Pancreas (tissue), 10 donors: ENCODE measurements at regions not wholly inside any gene's neighbourhood (a gene's known extent, or its start where the extent isn't known, plus 50 kb on each side); places are given as distances from the start of the nearest gene placed in this dataset.

ENCODE experiments used
- ATAC-seq, 4 donors: fragments of 200-7000 bp; cut with Tn5 transposase; one replicate each; pipeline versions ENCODE4 v1.8.0 to v1.9.1; 2020; ENCODE audit warnings: mild to moderate bottlenecking in 4 of 4, moderate library complexity in 4 of 4
- DNase-seq, 6 donors: peaks; one replicate each; pipeline ENCODE4 v3.0.0-alpha.2; 2020
- FAIRE-seq: peaks from 2 replicates; lab custom pipeline; 2012; peaks lifted over from hg19 to GRCh38; lab: Jason Lieb, UNC
- H3K27ac ChIP-seq, 4 donors: fragments of 200-600 bp; sonication (generic); 1 replicate in 3 of 4; 2 replicates in 1 of 4; pipeline versions ENCODE4 v1.5.0 to v1.8.0; 2020
- H3K27me3 ChIP-seq, 4 donors: fragments of 200-600 bp; one replicate each; pipeline ENCODE4 v1.8.0; 2021
- H3K36me3 ChIP-seq, 3 donors: fragments of 200-600 bp; sonication (generic) in 1 of 3; one replicate each; pipeline versions ENCODE4 v1.5.0 to v1.8.0; 2020 to 2021
- H3K4me1 ChIP-seq, 3 donors: fragments of 200-600 bp; one replicate each; pipeline ENCODE4 v1.8.0; 2021
- H3K4me3 ChIP-seq, 4 donors: fragments of 200-600 bp; sonication (generic) in 2 of 4; one replicate each; pipeline versions ENCODE4 v1.5.0 to v1.8.0; 2020 to 2021
- H3K9me3 ChIP-seq, 4 donors: fragments of 200-600 bp; one replicate each; pipeline ENCODE4 v1.8.0; 2021
- whole genome bisulfite sequencing, 2 donors: extraction: QIAGEN DNeasy Blood & Tissue Kit; methylation state at CpG; one replicate each; pipeline ENCODE4 v1.1.7; 2013; 5-methylcytosine and 5-hydroxymethylcytosine counted together
- intact Hi-C, 3 donors: fragments of 100-400 bp; cut with DNase I; formaldehyde crosslinking; loops; one replicate each; pipeline versions ENCODE4 v1.11.1 to v1.14.2; 2022
- TF ChIP-seq, protein P1 (sequence below), 4 donors: fragments of 200-600 bp; sonication (generic) in 3 of 4; IDR thresholded peaks; one replicate each; pipeline versions ENCODE4 v1.5.0 to v1.8.0; 2021; ENCODE audit warnings: antibody characterized with exemption in 4 of 4
- donor health status: healthy with polysubstance abuse.
- donor health status: DM: no; HTN: no; CAD: no; lungs with moderate emphysema.
- donor health status: DM: no; HTN: no; CAD: no.
- donor health status: control.
- donor health status: control.
- donor health status: Bipolar disorder and iron deficiency.
- donor health status: DM: yes; HTN: yes; CAD: no.
- donor health status: DM: no; HTN: no; CAD: no.
- donor health status: DM: no; HTN: no; CAD: no.
- donor health status: DM: yes; HTN: yes; CAD: no.

DNA sequence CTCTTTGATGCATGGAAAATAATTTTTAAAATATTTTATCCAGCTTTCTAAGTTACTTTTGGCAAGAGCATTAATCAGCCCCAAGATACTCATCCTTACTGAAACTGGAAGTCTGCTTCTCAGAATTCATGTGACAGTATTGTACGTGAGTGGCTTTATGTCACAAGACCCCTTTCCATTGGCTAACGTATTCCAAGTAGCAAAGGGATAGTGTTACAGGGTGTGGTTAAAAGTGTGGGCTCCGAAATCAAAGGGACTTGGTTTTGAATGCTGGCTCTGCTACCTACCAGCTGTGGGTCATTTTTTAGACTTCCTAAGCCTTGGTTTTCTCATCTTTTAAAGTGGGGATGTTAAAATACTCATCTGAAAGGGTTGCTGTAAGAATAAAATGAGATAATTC lies 91.7 kb downstream of the RHOU start:
- TF ChIP-seq, protein P1, sequence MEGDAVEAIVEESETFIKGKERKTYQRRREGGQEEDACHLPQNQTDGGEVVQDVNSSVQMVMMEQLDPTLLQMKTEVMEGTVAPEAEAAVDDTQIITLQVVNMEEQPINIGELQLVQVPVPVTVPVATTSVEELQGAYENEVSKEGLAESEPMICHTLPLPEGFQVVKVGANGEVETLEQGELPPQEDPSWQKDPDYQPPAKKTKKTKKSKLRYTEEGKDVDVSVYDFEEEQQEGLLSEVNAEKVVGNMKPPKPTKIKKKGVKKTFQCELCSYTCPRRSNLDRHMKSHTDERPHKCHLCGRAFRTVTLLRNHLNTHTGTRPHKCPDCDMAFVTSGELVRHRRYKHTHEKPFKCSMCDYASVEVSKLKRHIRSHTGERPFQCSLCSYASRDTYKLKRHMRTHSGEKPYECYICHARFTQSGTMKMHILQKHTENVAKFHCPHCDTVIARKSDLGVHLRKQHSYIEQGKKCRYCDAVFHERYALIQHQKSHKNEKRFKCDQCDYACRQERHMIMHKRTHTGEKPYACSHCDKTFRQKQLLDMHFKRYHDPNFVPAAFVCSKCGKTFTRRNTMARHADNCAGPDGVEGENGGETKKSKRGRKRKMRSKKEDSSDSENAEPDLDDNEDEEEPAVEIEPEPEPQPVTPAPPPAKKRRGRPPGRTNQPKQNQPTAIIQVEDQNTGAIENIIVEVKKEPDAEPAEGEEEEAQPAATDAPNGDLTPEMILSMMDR (IDR thresholded peaks at IDR 0.05), result no peak
- no peaks in the 10 kb centered on the region for H3K36me3 ChIP-seq
- 81 to 83% methylated on average over 3 of the region's 3 CpGs for WGBS, 2 donors
- H3K27me3 ChIP-seq, result no peaks in the 10 kb centered on the region
- DNase-seq (no peak), ATAC-seq (peak in 1 of 4 donors; percentile 43), FAIRE-seq (no peak)
- intact Hi-C loops, result no loop called here
- no peaks in the 10 kb centered on the region for H3K9me3 ChIP-seq
- no peak overlapping the region for H3K27ac ChIP-seq
- peaks cover 16 to 26% (median 17%) of the 10 kb centered on the region in 3 donors for H3K4me1 ChIP-seq
- H3K4me3 ChIP-seq, result no peak overlapping the region

DNA sequence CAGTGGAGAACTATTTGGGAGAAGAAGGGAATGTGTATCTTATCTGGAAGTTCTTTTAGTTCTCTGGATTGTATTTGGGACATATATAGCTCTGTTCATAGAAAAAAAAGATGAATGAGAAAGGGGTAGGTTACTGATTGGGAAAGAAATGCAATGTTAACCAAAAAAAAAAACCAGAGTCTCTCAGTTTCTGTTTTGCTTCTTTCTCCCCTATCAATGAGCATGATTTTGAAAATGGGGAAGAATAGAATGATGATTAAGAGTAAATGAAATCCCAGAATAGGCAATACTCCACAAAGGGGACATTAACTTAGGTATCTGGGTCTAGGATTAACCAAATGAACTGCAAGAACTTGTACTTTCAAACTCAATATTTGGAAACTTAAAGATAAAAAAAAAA lies 92.9 kb downstream of the RHOU start:
- Histone ChIP-seq H3K4me1 (peaks cover 16 to 26% (median 17%) of the 10 kb centered on the region in 3 donors), H3K9me3 (no peaks in the 10 kb centered on the region), H3K27me3 (no peaks in the 10 kb centered on the region), H3K4me3 (no peak overlapping the region), H3K36me3 (no peaks in the 10 kb centered on the region), H3K27ac (no peak overlapping the region)
- ATAC-seq, result no peak
- intact Hi-C loops, result no loop called here
- FAIRE-seq, result no peak
- TF ChIP-seq, protein P1 (IDR thresholded peaks at IDR 0.05), result no peak
- DNase-seq, result no peak

DNA sequence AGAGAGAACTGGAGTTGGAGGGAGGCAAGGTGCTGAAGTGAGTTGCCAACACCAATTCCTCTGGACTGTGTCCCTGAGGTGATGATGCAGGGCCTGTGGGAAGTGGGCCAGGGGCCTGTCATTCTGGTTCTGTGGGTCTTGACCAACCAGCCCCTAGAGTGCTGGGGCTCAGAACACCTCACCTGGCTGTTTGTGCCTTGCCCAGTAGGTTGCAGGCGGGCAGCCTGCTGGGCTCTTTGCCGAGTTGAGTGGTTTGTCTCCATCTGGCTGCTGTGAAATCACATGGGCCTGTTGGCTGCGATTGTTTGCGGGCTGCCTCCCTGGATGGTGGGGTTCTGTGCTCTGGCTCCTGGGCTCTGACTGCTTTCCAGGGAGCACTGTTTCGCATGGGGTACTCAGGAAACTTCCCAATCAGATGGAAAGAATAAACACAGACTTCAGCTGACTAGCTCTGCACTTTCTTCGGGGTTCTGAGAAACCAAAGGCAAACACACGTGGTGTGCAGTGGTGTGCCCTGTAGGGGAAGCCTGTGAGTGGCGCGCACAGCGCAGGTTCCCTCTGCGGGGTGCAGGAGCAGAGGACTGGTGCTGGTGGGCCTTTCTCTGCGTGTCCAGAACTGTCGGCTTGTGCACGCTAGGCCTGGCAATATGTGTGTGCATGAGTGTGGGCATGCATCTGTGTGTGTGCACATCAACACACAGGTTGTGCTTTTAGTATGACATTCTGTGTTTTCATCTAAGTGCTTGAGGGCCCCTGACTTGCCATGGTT lies 95.1 kb downstream of the RHOU start:
- peak; percentile 87 to 96 (median 92) for ATAC-seq
- no peaks in the 10 kb centered on the region for H3K36me3 ChIP-seq
- FAIRE-seq, result no peak
- DNase-seq, result peak; percentile 77 to 96 (median 94)
- no peaks in the 10 kb centered on the region for H3K27me3 ChIP-seq
- H3K9me3 ChIP-seq, result no peaks in the 10 kb centered on the region
- peaks cover 16 to 26% (median 17%) of the 10 kb centered on the region in 3 donors for H3K4me1 ChIP-seq
- TF ChIP-seq, protein P1 (IDR thresholded peaks at IDR 0.05), result no peak
- H3K4me3 ChIP-seq, result no peak overlapping the region
- intact Hi-C loops, result no loop called here
- H3K27ac ChIP-seq, result peak overlapping the region; percentile 40 to 77 (median 74)
- WGBS, 2 donors, result 63 to 77% methylated on average over 14 of the region's 14 CpGs

DNA sequence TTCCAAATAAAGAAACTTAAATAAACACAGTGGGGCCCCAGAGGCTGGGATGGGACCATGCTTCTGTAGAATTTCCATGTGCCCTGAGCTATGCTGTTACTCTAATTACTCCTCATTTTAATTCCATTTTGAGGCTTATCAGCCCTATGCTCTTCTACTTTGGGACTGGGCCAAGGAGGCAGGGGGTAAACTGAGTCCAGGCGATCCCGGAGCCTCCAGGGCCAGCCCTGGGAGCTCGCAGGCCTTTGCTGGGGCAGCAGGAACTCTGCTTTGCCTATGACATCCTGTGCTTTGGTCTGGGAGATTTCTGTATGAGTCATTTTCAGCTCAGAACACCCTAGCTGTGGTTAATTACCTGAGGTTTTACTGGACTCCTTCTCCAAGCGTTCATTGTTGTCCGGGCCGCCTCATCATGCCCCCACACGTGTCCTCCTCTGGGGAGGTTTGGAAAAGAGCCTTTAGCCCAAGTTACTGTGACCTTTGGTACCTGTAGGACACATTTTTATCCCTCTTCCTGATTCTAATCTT lies 95.7 kb downstream of the RHOU start:
- DNase-seq, result peak in 2 of 6 donors; percentile 44 to 45
- peak overlapping the region; percentile 40 to 77 (median 74) for H3K27ac ChIP-seq
- 60 to 62% methylated on average over 7 of the region's 7 CpGs for WGBS, 2 donors

More for the DNA sequence above, 95.7 kb downstream of the RHOU start:
- TF ChIP-seq, protein P1 (IDR thresholded peaks at IDR 0.05), result no peak
- Histone ChIP-seq H3K4me1 (peaks cover 16 to 28% (median 17%) of the 10 kb centered on the region in 3 donors), H3K36me3 (no peaks in the 10 kb centered on the region), H3K27me3 (no peaks in the 10 kb centered on the region), H3K9me3 (no peaks in the 10 kb centered on the region), H3K4me3 (no peak overlapping the region)
- peak; percentile 50 to 82 (median 60) for ATAC-seq
- no peak for FAIRE-seq
- intact Hi-C loops, result no loop called here
